ENCODE measurements at regions not wholly inside any gene's neighbourhood (a gene's known extent, or its start where the extent isn't known, plus 50 kb on each side); places are given as distances from the start of the nearest gene placed in this dataset.
"Not testable (repeated sequence)": the region's sequence is repeated elsewhere in the genome, so short reads cannot be mapped to it uniquely, and the experiment has no call there.

GRCh38 chr6:154921482-154921881, 73.6 kb upstream of the TIAM2 start:
- no peak for DNase-seq (ENCODE audit: low spot score)

DNA sequence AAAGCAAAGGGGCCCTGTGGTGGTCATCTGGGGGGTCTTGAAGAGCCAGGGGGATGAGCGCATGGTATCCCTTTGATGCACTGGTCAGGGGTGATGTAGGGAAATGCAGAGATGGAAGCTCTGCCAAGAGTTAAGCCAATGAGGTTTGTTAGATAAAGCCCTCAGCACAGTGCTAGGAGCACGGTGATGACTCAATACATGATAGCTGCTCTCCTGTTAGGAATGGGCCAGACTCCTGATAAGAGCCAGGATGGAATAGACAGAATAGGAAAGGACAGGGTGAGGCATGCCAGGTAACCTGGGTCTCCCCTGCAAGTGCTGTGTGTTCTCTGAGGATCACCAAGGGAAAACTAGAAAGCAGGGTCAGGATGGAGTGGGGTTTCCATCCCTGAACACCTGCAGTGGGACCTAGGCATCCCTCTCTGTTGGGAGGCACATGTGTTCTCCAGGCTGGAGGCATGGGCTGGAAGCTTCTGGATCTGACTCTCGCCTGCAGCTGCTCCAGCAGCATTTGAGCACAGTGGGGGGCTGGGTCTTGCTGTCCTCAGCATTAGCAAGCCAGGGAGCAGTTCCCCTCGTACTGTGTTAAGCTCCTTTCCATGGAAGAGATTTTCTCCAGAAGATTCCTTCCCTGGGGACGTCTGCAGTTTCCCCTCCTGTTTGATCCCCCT, 71.8 kb upstream of the TIAM2 start:
- DNase-seq (ENCODE audit: low spot score) = no peak

GRCh38 chr6:154925130-154925529, 70.0 kb upstream of the TIAM2 start:
- DNase-seq (ENCODE audit: low spot score) = peak; percentile 74

DNA sequence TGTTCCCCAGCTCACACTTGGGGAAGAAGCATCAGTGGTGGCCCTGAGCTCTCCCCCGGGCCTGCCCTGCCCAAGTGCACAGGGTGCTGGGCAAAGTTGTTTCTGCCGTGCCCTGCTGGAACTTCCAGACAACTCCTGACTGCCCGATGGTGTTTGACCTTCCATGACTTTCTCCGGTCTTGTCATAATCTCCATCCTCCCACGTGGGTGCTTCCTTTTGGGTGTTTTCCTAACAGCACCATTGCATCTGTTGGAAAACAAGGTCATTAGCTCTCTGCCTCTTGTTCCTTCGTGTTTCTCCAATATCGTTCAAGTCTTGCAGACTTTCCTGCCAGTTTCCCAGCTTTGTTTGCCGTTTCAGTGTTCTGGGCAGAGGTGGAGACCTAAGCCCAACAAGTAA, 68.7 kb upstream of the TIAM2 start:
- no peak for DNase-seq (ENCODE audit: low spot score)

DNA sequence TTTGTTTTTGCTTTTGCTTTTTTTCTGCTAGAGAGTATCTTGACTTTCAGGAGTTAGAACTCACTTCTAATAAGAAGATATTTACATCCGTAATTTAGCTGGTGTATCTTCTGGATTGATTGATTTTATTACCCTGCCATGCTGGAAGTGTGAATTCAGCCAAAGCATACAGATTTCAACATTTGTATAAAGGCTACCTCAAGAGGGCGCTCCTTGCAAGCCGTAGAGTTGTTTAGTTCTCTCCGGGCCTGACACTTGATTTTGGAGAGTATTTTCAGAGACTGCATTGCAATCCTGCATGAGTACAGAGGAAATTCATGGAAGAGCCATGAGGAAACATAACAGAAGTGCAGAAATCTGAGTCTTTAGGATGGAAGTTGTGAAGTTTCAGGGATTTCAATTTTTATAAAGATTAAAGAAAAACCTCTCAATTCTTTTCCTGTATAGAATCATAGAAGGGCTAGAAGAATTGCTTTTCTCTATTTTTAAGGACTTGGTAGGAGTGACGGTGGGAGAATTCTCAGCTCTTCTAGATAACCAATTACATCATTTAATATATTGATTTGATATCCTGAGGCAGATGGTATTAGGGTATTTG, 66.7 kb upstream of the TIAM2 start:
- peak; percentile 71 for DNase-seq (ENCODE audit: low spot score)

GRCh38 chr6:154930451-154930851, 64.7 kb upstream of the TIAM2 start:
- DNase-seq (ENCODE audit: low spot score) = peak; percentile 74

DNA sequence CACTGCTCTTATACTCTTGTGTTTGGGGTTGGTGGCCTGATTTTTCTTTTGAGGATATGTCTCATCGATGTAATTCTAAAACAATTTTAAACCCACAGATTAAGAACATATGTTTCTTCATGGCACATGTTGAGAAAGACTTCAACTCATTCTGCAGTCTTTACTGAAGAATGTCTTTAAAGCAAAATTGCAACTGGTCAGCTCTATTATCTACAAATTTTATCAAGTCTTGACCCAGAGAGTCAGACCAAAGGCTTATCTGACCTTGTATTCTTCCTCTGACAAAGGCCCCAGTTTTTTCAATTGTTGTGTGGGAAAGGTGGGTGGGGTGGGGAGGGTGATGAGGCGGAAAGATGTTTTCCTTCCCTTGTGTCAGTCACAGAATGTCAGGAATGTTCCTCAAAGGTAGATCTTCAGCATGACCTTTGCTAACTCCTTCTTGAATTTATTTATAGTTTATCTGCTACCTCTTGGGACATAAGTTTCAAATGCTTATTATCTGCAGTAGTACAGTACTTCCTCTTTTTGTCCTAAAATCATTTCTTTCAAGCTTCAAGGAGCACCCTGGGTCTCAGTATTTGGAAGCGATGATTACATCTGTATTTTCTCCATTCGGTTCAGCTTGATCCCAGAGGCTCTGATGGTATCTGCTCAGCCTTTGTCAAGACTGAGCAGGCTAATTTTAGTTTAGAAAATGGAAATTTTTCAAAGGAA, 63.2 kb upstream of the TIAM2 start:
- no peak for DNase-seq (ENCODE audit: low spot score)

GRCh38 chr6:154932515-154933027, 62.5 kb upstream of the TIAM2 start:
- no peak for DNase-seq (ENCODE audit: low spot score)

DNA sequence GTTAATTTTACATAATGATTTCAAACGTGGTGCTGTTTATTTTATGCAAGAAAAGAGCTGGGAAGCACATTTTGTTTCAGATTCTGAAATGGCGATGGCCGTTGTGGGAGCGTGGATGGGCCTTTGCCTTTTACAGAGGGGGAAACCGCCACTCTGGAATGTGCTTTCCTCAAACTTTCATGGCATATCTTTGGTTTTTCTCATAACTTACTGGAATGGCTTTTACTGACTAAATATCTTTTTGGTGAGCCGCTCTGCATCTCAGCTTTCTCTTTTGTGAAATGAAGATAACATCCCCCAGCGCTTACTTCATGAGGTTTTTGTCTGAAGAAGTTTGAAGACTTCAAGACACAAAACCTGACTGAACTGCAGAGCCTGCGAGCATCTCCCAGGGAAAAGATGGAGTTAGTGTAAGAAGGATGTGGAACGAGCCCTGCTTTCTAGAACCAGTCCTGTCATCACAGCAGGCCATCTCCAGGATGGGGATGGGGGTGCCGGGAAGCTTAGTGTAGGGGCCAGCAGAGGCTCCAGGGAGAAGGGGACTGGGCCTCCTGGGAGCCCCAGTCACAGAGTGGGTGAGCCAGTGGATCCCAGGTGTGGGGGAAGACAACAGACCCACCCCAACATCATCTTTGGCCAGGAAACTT, 61.8 kb upstream of the TIAM2 start:
- no peak for DNase-seq (ENCODE audit: low spot score)

- no peak for DNase-seq (ENCODE audit: low spot score)
Measured at GRCh38 chr6:154937306-154938220, 57.6 kb upstream of the TIAM2 start.

GRCh38 chr6:154938221-154938580, 56.9 kb upstream of the TIAM2 start:
- no peak for DNase-seq (ENCODE audit: low spot score)

DNA sequence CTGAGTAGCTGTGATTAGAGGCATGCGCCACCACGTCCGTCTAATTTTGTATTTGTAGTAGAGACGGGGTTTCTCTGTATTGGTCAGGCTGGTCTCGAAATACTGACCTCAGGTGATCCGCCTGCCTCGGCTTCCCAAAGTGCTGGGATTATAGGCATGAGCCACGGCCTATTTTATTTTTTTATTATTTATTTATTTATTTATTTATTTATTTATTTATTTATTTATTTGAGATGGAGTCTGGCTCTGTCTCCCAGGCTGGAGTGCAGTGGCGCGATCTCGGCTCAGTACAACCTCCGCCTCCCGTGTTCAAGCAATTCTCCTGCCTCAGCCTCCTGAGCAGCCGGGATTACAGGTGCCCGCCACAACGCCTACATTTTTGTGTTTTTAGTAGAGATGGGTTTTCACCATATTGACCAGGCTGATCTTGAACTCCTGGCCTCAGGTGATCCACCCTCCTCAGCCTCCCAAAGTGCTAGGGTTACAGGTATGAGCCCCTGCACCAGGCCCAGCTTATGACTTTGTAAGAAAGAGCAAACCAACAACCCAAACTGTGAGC, 56.3 kb upstream of the TIAM2 start:
- DNase-seq (ENCODE audit: low spot score) = not testable (repeated sequence)

DNA sequence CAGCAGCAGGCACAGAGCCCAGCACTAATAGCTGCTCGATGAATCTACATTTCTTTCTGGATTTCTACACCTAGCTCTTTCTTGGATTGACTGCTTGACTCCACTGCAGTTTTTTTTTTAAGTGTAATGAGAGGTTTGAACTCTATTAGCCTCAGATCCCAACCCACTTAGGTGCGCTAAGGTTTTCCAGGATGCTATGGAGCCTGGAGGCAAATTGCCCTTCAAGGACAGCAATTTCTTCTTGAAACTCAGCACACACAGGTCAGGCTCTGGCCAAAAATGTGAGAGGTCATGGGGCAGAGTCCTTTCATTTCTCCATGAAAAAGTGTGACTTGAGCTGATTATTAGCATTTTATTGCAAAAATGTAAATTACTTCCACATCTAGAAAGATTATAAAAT, 52.3 kb upstream of the TIAM2 start:
- DNase-seq (ENCODE audit: low spot score) = no peak

DNA sequence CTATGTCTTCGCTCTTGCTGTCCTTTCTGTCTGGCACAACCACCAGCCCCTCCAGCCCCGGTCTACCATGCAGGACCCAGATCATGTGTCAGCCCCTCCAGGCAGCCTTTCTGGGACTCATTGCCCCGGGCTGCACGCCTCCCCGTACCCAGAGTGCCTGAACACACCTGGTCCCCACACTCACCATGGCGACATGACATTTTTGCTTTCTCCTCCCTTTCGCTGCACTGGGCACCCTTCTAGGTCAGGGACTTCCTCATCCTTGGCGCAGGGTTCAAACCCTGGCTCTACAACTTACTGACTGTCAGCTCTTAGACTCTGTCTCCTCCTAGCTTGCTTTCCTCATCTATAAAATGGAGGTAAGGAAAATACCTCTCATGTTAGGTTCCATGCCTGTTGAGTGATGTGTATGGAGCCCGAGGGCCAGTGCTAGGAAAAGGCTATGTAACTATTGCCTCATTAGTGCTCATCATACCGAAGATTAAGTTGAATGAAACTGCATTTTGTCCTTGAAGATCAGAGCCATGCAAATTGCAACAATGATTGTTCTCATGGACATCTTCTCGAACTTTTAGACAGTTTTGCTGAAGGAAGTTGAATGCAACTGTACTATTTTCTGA, 49.7 kb upstream of the TIAM2 start:
- no peak for DNase-seq (ENCODE audit: low spot score)

Small RNA genes lying in the stretch of these regions (small RNA-seq; reads per million reads assigned to genes)
- gene RF00096 = 0 to 0.76 reads per million in 2 experiments
